KMS-11 (cell line): ENCODE measurements at regions not wholly inside any gene's neighbourhood (a gene's known extent, or its start where the extent isn't known, plus 50 kb on each side); places are given as distances from the start of the nearest gene placed in this dataset.
"Not testable (repeated sequence)": the region's sequence is repeated elsewhere in the genome, so short reads cannot be mapped to it uniquely, and the experiment has no call there.

Experiments
- H2AFZ ChIP-seq: fragments of 200-600 bp; sonication (generic); 2 replicates; pipeline ENCODE4 v1.6.1; 2016; ENCODE audit warnings: antibody characterized with exemption, mixed run types, low read depth
- H3K27ac ChIP-seq: fragments of 200-600 bp; sonication (generic); 2 replicates; pipeline ENCODE4 v1.6.1; 2016; ENCODE audit warnings: mild to moderate bottlenecking, mixed run types
- H3K27me3 ChIP-seq: fragments of 200-600 bp; sonication (generic); 2 replicates; pipeline ENCODE4 v1.6.1; 2017; ENCODE audit warnings: mild to moderate bottlenecking, low read depth, mixed run types, moderate library complexity; ENCODE audit not compliant: insufficient read depth
- H3K36me3 ChIP-seq: fragments of 200-600 bp; sonication (generic); 2 replicates; pipeline ENCODE4 v1.6.1; 2017; ENCODE audit warnings: mild to moderate bottlenecking, mixed run types; ENCODE audit not compliant: insufficient read depth
- H3K4me1 ChIP-seq: fragments of 200-600 bp; sonication (generic); 2 replicates; pipeline ENCODE4 v1.6.1; 2016; ENCODE audit warnings: mild to moderate bottlenecking, low read depth, mixed run types; ENCODE audit not compliant: poor library complexity, severe bottlenecking
- H3K4me2 ChIP-seq: fragments of 200-600 bp; sonication (generic); 2 replicates; pipeline ENCODE4 v1.7.0; 2016; ENCODE audit warnings: mild to moderate bottlenecking, mixed run types
- H3K4me3 ChIP-seq: fragments of 200-600 bp; sonication (generic); IDR thresholded peaks from 2 replicates; pipeline ENCODE4 v1.6.1; 2017; ENCODE audit warnings: low read depth, low read length, mixed read lengths; ENCODE audit not compliant: insufficient read depth
- H3K79me2 ChIP-seq: fragments of 200-600 bp; sonication (generic); 2 replicates; pipeline ENCODE4 v1.6.1; 2016; ENCODE audit warnings: low read depth, mixed run types; ENCODE audit not compliant: insufficient read depth
- H3K9ac ChIP-seq: fragments of 200-600 bp; sonication (generic); 2 replicates; pipeline ENCODE4 v1.6.1; 2016; ENCODE audit warnings: mild to moderate bottlenecking, mixed run types
- H4K20me1 ChIP-seq: fragments of 200-600 bp; sonication (generic); 2 replicates; pipeline ENCODE4 v1.6.1; 2016; ENCODE audit warnings: mild to moderate bottlenecking, mixed run types; ENCODE audit not compliant: insufficient read depth
- CTCF ChIP-seq: fragments of 200-600 bp; sonication (generic); conservative IDR thresholded peaks from 2 replicates; pipeline ENCODE4 v1.6.1; 2017; ENCODE audit warnings: low read depth, mild to moderate bottlenecking, antibody characterized with exemption, low read length, moderate library complexity, mixed read lengths

- no peak for TF ChIP-seq CTCF
- Histone ChIP-seq H3K4me2 (no peak overlapping the region), H3K27me3 (no peaks in the 10 kb centered on the region), H3K79me2 (no peaks in the 10 kb centered on the region), H3K36me3 (no peaks in the 10 kb centered on the region), H3K9ac (no peak overlapping the region), H4K20me1 (no peaks in the 10 kb centered on the region), H2AFZ (no peak overlapping the region), H3K27ac (no peak overlapping the region), H3K4me1 (no peaks in the 10 kb centered on the region), H3K4me3 (no peak overlapping the region)
Observed at GRCh38 chr20:1817577-1818211, 77.5 kb upstream of the SIRPA start.

- H3K4me3 ChIP-seq, result no peak overlapping the region
- H3K4me1 ChIP-seq, result no peaks in the 10 kb centered on the region
- no peak overlapping the region for H2AFZ ChIP-seq
- no peaks in the 10 kb centered on the region for H3K27me3 ChIP-seq
- H3K79me2 ChIP-seq, result no peaks in the 10 kb centered on the region
- no peaks in the 10 kb centered on the region for H3K36me3 ChIP-seq
- H4K20me1 ChIP-seq, result no peaks in the 10 kb centered on the region
- no peak overlapping the region for H3K4me2 ChIP-seq
- TF ChIP-seq CTCF, result no peak
- no peak overlapping the region for H3K9ac ChIP-seq
- H3K27ac ChIP-seq, result no peak overlapping the region
Observed at GRCh38 chr20:1816384-1817381, 78.5 kb upstream of the SIRPA start.

- Histone ChIP-seq H4K20me1 (no peaks in the 10 kb centered on the region), H3K4me1 (no peaks in the 10 kb centered on the region), H3K36me3 (no peaks in the 10 kb centered on the region), H3K27ac (no peak overlapping the region), H3K9ac (no peak overlapping the region), H3K4me2 (no peak overlapping the region), H2AFZ (no peak overlapping the region), H3K79me2 (no peaks in the 10 kb centered on the region), H3K27me3 (no peaks in the 10 kb centered on the region), H3K4me3 (no peak overlapping the region)
- no peak for TF ChIP-seq CTCF
Observed at GRCh38 chr20:1815502-1816085, 79.6 kb upstream of the SIRPA start.

GRCh38 chr20:1814861-1815260, 80.3 kb upstream of the SIRPA start:
- not testable (repeated sequence) for H3K9ac ChIP-seq, H3K4me2 ChIP-seq, H4K20me1 ChIP-seq, H2AFZ ChIP-seq, H3K27ac ChIP-seq, H3K36me3 ChIP-seq, H3K4me3 ChIP-seq, H3K27me3 ChIP-seq, H3K79me2 ChIP-seq, H3K4me1 ChIP-seq
